Pancreas (tissue), 10 donors: ENCODE measurements at regions not wholly inside any gene's neighbourhood (a gene's known extent, or its start where the extent isn't known, plus 50 kb on each side); places are given as distances from the start of the nearest gene placed in this dataset.
A peak's percentile ranks its signal among the peaks of the same experiment; 100 is the strongest.
"Not testable (repeated sequence)": the region's sequence is repeated elsewhere in the genome, so short reads cannot be mapped to it uniquely, and the experiment has no call there.

Experiments
- ATAC-seq, 4 donors: fragments of 200-7000 bp; cut with Tn5 transposase; one replicate each; pipeline versions ENCODE4 v1.8.0 to v1.9.1; 2020; ENCODE audit warnings: mild to moderate bottlenecking in 4 of 4, moderate library complexity in 4 of 4
- DNase-seq, 6 donors: peaks; one replicate each; pipeline ENCODE4 v3.0.0-alpha.2; 2020
- FAIRE-seq: peaks from 2 replicates; lab custom pipeline; 2012; peaks lifted over from hg19 to GRCh38; lab: Jason Lieb, UNC
- H3K27ac ChIP-seq, 4 donors: fragments of 200-600 bp; sonication (generic); 1 replicate in 3 of 4; 2 replicates in 1 of 4; pipeline versions ENCODE4 v1.5.0 to v1.8.0; 2020
- H3K27me3 ChIP-seq, 4 donors: fragments of 200-600 bp; one replicate each; pipeline ENCODE4 v1.8.0; 2021
- H3K36me3 ChIP-seq, 3 donors: fragments of 200-600 bp; sonication (generic) in 1 of 3; one replicate each; pipeline versions ENCODE4 v1.5.0 to v1.8.0; 2020 to 2021
- H3K4me1 ChIP-seq, 3 donors: fragments of 200-600 bp; one replicate each; pipeline ENCODE4 v1.8.0; 2021
- H3K4me3 ChIP-seq, 4 donors: fragments of 200-600 bp; sonication (generic) in 2 of 4; one replicate each; pipeline versions ENCODE4 v1.5.0 to v1.8.0; 2020 to 2021
- H3K9me3 ChIP-seq, 4 donors: fragments of 200-600 bp; one replicate each; pipeline ENCODE4 v1.8.0; 2021
- CTCF ChIP-seq, 4 donors: fragments of 200-600 bp; sonication (generic) in 3 of 4; IDR thresholded peaks; one replicate each; pipeline versions ENCODE4 v1.5.0 to v1.8.0; 2021; ENCODE audit warnings: antibody characterized with exemption in 4 of 4
- WGBS, 2 donors: extraction: QIAGEN DNeasy Blood & Tissue Kit; methylation state at CpG; one replicate each; pipeline ENCODE4 v1.1.7; 2013; 5-methylcytosine and 5-hydroxymethylcytosine counted together
- intact Hi-C, 3 donors: fragments of 100-400 bp; cut with DNase I; formaldehyde crosslinking; loops; one replicate each; pipeline versions ENCODE4 v1.11.1 to v1.14.2; 2022
- donor health status: healthy with polysubstance abuse.
- donor health status: DM: no; HTN: no; CAD: no; lungs with moderate emphysema.
- donor health status: DM: no; HTN: no; CAD: no.
- donor health status: control.
- donor health status: control.
- donor health status: Bipolar disorder and iron deficiency.
- donor health status: DM: yes; HTN: yes; CAD: no.
- donor health status: DM: no; HTN: no; CAD: no.
- donor health status: DM: no; HTN: no; CAD: no.
- donor health status: DM: yes; HTN: yes; CAD: no.

DNA sequence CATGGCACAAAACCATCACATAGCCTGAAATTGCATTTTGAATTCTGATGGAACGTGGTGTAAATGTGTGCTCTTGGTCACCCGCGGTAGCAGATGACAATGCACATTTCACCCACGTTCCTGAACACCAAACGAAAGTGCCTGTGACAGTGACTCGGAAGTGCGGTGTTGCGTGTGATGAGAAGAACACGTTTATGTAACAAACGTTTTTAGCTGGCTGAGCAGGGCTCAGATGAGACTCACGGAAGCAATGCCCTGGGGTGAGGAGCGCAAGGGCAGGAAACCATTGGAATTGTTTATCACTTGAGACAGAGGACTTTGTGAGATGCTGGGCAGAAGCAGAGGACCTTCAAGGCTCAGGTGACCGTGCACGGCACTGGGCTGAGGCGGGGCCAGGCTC, 449.2 kb upstream of the CFAP20DC start:
- Histone ChIP-seq H3K9me3 (no peaks in the 10 kb centered on the region), H3K36me3 (no peaks in the 10 kb centered on the region), H3K27me3 (no peaks in the 10 kb centered on the region), H3K4me3 (no peak overlapping the region), H3K27ac (no peak overlapping the region), H3K4me1 (no peaks in the 10 kb centered on the region)
- no peak for TF ChIP-seq CTCF (IDR thresholded peaks at IDR 0.05)
- WGBS, 2 donors, result 89 to 92% methylated on average over 15 of the region's 15 CpGs
- ATAC-seq, result no peak
- no peak for DNase-seq
- intact Hi-C loops, result no loop called here
- FAIRE-seq, result no peak

DNA sequence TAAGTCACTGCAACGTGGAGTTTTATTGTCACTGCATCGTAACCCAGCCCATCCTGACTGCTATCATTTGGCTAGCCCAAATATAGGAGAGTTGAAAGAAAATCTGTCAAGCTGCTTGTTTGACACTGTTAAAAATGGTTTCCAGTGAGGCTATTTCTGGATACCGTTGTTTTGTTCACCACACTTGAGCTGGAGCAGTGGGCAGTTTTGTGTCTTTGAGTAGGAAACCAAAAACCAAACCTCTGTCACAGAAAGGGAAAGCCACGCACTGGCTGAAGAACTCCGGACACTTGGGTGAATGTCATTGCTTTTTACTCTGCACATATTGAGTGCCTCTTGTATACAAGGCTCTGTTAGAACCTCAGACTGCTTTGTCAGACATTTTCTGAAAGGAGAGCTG, 446.4 kb upstream of the CFAP20DC start:
- Histone ChIP-seq H3K4me3 (no peak overlapping the region), H3K27me3 (no peaks in the 10 kb centered on the region), H3K9me3 (no peaks in the 10 kb centered on the region), H3K36me3 (no peaks in the 10 kb centered on the region), H3K4me1 (no peaks in the 10 kb centered on the region), H3K27ac (no peak overlapping the region)
- TF ChIP-seq CTCF (IDR thresholded peaks at IDR 0.05), result no peak
- no peak for FAIRE-seq
- DNase-seq, result no peak
- intact Hi-C loops, result no loop called here
- no peak for ATAC-seq
- WGBS, 2 donors, result 92 to 93% methylated on average over 5 of the region's 5 CpGs

DNA sequence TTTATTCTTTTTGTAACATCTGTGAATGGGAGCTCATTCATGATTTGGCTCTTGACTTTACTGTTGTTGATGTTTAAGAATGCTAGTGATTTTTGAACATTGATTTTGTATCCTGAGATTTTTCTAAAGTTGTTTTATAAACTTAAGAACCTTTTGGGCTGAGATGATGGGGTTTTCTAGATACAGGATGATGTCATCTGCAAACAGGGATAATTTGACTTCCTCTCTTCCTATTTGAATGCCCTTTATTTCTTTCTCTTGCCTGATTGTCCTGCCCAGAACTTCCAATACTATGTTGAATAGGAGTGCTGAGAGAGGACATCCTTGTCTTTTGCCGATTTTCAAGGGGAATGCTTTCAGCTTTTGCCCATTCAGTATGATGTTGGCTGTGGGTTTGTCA, 445.1 kb upstream of the CFAP20DC start:
- H3K4me3 ChIP-seq, ATAC-seq, intact Hi-C loops, H3K36me3 ChIP-seq, DNase-seq, H3K9me3 ChIP-seq, H3K4me1 ChIP-seq, H3K27ac ChIP-seq, FAIRE-seq, H3K27me3 ChIP-seq: not testable (repeated sequence)
- 84 to 89% methylated on average over 1 of the region's 1 CpG for WGBS, 2 donors

GRCh38 chr3:59486520-59486919, 436.7 kb upstream of the CFAP20DC start:
- no peak for FAIRE-seq
- Histone ChIP-seq H3K27me3 (no peaks in the 10 kb centered on the region), H3K4me1 (no peaks in the 10 kb centered on the region), H3K4me3 (no peak overlapping the region), H3K9me3 (no peaks in the 10 kb centered on the region), H3K36me3 (no peaks in the 10 kb centered on the region), H3K27ac (no peak overlapping the region)
- no peak for ATAC-seq
- no peak for TF ChIP-seq CTCF (IDR thresholded peaks at IDR 0.05)
- 26 to 33% methylated on average over 3 of the region's 3 CpGs for WGBS, 2 donors
- DNase-seq, result no peak
- intact Hi-C loops, result no loop called here

DNA sequence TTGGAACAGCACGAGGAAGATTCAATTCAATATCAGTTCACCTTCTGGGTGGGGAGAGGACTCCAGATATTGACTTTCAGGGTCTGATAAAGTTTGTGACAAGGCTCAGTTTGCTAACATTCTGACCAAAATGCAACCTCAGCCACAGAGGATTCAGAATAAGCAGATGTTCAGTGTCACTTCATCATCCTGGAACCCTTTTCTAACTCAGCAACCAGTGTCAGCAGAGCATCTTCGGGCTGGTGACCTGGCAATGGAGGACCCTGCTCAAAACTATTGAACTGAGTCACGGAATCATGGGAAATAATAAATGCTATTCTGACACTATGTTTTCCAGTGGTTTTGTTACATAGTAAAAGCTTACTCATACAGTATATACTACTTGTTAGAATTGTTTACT, 433.4 kb upstream of the CFAP20DC start:
- FAIRE-seq, result no peak
- peaks cover 0 to 8% (median 0%) of the 10 kb centered on the region in 3 donors for H3K4me1 ChIP-seq
- no peaks in the 10 kb centered on the region for H3K9me3 ChIP-seq
- H3K4me3 ChIP-seq, result no peak overlapping the region
- intact Hi-C loops, result no loop called here
- TF ChIP-seq CTCF (IDR thresholded peaks at IDR 0.05), result no peak
- ATAC-seq, result no peak
- 78 to 89% methylated on average over 3 of the region's 3 CpGs for WGBS, 2 donors
- no peak for DNase-seq
- no peak overlapping the region for H3K27ac ChIP-seq
- H3K27me3 ChIP-seq, result no peaks in the 10 kb centered on the region
- no peaks in the 10 kb centered on the region for H3K36me3 ChIP-seq

- no peaks in the 10 kb centered on the region for H3K9me3 ChIP-seq
- peak overlapping the region in 1 of 4 donors; percentile 10 for H3K27ac ChIP-seq
- ATAC-seq (no peak), DNase-seq (no peak), FAIRE-seq (no peak)
- peaks cover 0 to 8% (median 0%) of the 10 kb centered on the region in 3 donors for H3K4me1 ChIP-seq
- H3K36me3 ChIP-seq, result no peaks in the 10 kb centered on the region
- no peak overlapping the region for H3K4me3 ChIP-seq
- TF ChIP-seq CTCF (IDR thresholded peaks at IDR 0.05), result no peak
- no peaks in the 10 kb centered on the region for H3K27me3 ChIP-seq
- 80 to 82% methylated on average over 5 of the region's 5 CpGs for WGBS, 2 donors
- intact Hi-C loops, result no loop called here
These were observed 432.9 kb upstream of the CFAP20DC start for GRCh38 chr3:59482684-59483083.
